ENCODE measurements at regions not wholly inside any gene's neighbourhood (a gene's known extent, or its start where the extent isn't known, plus 50 kb on each side); places are given as distances from the start of the nearest gene placed in this dataset.

GRCh38 chr13:65553096-65553727 lies 1676.9 kb downstream of the PCDH9 start:
- Histone ChIP-seq H3K4me2 (ENCODE audit: low read depth, low read length) (no peak overlapping the region), H2AK9ac (replicated peaks; ENCODE audit: low read depth, low read length, poor library complexity) (no peak overlapping the region), H3K56ac (ENCODE audit: extremely low read depth, insufficient read depth, low read length) (no peak overlapping the region), H3K23ac (ENCODE audit: low read depth, low read length) (no peak overlapping the region), H3K18ac (ENCODE audit: low read depth, low read length) (no peak overlapping the region), H3K4me1 (ENCODE audit: control insufficient read depth, insufficient read depth, low read length) (no peaks in the 10 kb centered on the region), H3K4me3 (ENCODE audit: insufficient read depth, low read depth, low read length) (no peak overlapping the region), H3K27me3 (ENCODE audit: control insufficient read depth, insufficient read depth, low read length) (no peaks in the 10 kb centered on the region), H3K27ac (ENCODE audit: insufficient read depth, low read length) (no peak overlapping the region), H2AK5ac (ENCODE audit: low read depth, low read length) (no peak overlapping the region), H3K79me1 (ENCODE audit: low read depth in 1 of 2, low read length in 2 of 2) (no peaks in the 10 kb centered on the region), H2BK120ac (ENCODE audit: low read depth, low read length) (no peak overlapping the region), H2BK20ac (ENCODE audit: low read depth, low read length) (no peak overlapping the region), H3K14ac (replicated peaks; ENCODE audit: low read depth, low read length) (no peak overlapping the region), H2AFZ (replicated peaks; ENCODE audit: low read length, poor library complexity) (no peak overlapping the region), H3K36me3 (ENCODE audit: control insufficient read depth, insufficient read depth, low read length) (no peaks in the 10 kb centered on the region), H2BK5ac (ENCODE audit: low read depth, low read length, poor library complexity, severe bottlenecking) (no peak overlapping the region), H4K91ac (ENCODE audit: insufficient read depth, low read depth, low read length) (no peak overlapping the region), H3K9me3 (ENCODE audit: control insufficient read depth, insufficient read depth, low read length) (no peaks in the 10 kb centered on the region), H2BK15ac (ENCODE audit: low read depth, low read length) (no peak overlapping the region), H3K9ac (ENCODE audit: low read depth, low read length) (no peak overlapping the region), H4K5ac (ENCODE audit: low read depth, low read length) (no peak overlapping the region), H4K20me1 (ENCODE audit: insufficient read depth, low read length) (no peaks in the 10 kb centered on the region), H3K9me1 (ENCODE audit: insufficient read depth, low read length) (no peaks in the 10 kb centered on the region), H4K8ac (ENCODE audit: low read depth in 2 of 2, low read length in 2 of 2) (no peak overlapping the region), H3K4ac (ENCODE audit: low read depth, low read length) (no peak overlapping the region)
- ATAC-seq (ENCODE audit: low read depth), result no peak
- in situ Hi-C loops (cut with MboI; ENCODE audit: low sequenced_read_pairs) (no loop called here), dilution Hi-C loops (cut with HindIII; ENCODE audit: low sequenced_read_pairs, unreplicated experiment) (no loop called here), intact Hi-C loops (cut with micrococcal nuclease) (no loop called here)
- ChIA-PET CTCF (no interaction called here), POLR2A (ENCODE audit: unreplicated experiment) (no interaction called here)
- 90% methylated on average over 4 of the region's 5 CpGs; no CpG with 5 or more reads in 1 of the 2 experiments for WGBS, 2 experiments (ENCODE audit: extremely low coverage in 2 of 2, insufficient read length in 1 of 2)
- DNase-seq, result no peak
- BruUV-seq (replicated peaks), result no TSS peak
- TF ChIP-seq POLR2A (IDR thresholded peaks at IDR 0.05; ENCODE audit: low read depth, low read length) (no peak), MXI1 (IDR thresholded peaks at IDR 0.05; ENCODE audit: borderline replicate concordance, low read depth, low read length) (no peak)
